Dermis blood vessel endothelial cell (primary cell): ENCODE measurements at regions not wholly inside any gene's neighbourhood (a gene's known extent, or its start where the extent isn't known, plus 50 kb on each side); places are given as distances from the start of the nearest gene placed in this dataset.

ENCODE experiments used
- DNase-seq: peaks from one replicate; pipeline ENCODE4 v3.0.0; 2010

DNA sequence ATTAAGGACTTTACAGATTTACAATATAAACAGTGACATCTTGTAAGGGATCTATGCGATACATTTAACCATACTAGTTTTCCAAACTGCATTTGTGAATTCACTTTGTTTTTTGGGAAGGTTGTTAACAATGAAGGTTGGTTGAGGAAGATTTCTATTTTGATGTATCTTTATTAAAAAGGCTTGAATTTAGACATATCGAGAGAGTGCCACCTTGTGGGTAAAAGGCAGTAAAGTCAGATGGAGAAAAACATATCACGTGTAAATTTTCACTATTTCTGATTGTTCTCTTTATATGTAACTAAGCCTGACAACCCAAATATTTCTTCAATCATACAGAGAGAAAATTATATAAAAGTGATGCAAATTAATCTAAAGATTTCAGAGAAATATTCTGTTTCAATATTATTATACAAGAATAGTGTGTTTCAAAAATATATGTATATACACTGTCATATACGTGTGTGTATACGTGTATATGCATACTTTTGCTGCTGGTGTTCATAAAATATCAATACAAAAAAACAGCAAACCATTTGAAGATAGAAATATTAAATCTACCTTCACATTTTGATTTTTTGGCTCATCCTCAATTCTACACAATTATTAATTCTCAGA, 988.6 kb downstream of the SORCS1 start:
- no peak for DNase-seq

DNA sequence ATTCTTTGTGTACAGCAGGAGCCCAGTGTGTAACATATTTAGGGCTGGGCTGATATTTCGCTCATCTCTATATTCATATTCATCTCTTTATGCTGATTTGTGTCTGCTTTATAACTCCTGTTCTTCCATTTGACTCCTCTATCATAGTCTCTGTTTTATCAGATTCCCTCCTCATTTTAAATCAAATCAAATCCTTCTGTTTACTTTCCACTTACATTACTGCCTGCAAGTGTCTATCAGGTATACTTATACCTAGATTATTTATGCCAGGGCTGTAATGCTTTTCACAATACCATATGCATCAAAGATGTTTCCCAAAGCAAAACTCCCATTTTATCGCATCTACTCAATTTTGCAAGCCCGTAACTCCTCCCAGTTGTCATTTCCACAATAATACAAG, 990.7 kb downstream of the SORCS1 start:
- no peak for DNase-seq

DNA sequence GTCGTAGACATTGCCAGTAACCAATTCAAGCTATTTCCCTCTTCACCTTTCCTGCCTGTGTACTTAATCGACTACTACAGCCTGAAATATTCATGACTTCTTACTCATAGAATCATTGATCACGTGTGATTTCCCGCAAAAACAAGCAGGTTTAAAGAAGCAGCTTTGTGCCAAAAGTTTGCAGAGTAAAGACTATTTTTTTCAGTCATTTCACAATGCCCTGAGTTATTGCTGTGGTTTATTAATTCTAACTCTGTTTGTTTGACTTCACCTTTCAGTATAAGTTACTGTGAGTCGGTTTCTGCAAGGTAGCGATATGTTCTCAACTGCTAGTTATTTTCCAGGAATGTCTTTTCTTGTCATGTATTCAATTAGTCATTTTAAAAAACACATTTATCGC, 995.3 kb downstream of the SORCS1 start:
- DNase-seq, result no peak

DNA sequence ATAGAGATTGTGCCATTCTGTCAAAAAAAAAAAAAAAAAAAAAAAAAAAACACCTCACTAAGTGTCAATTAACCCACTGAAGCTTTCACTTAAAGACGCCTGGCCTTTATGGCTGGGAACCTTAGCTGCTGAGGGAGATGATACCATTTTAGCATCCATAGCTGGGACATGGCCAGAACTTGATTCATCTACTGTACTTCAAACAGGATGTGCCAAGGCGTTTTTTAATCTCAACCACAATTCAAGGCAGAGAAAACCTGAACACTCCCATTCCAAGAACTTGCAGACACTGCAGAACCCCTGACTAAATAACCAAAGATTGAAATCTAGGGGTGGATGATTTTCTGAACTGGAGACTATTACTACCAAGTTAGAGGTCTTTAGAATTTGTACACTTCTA, 996.6 kb downstream of the SORCS1 start:
- DNase-seq, result no peak

DNA sequence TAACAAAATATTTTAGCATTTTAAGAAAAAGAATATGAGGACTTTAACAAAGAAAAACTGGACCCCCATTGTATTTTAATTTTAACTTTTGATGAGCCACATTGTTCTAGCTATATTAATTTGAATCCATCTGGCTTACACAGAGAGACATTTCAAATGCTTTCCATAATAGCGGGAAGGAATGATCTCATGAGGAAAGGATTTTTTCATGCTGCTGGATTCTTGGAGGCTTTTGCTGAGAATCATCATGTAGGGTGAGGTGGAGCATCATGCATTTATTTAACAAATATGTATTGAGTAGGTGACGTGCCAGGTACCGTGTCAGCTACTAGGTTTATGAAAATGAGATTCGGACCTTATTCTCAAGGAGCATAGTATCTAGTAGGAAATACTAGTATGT, 1006.3 kb downstream of the SORCS1 start:
- DNase-seq, result no peak

DNA sequence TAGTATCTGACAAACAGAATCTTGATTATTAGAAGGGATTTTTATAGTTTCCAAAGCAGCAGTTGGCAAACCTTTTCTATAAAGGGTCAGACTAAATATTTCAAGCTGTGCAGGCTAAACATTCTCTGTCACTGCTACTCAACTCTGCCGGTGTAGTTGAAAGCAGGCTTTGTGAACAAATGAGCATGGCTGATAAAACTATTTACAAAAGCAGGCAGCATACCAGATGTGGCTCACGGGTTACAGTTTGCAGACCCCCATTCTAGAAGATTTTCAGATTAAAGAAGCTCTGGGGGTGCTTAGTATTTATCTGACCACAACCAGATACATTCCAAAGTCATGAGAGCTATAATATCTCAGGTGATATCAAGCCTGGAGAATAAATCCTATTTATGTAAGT, 1017.5 kb downstream of the SORCS1 start:
- DNase-seq, result no peak

DNA sequence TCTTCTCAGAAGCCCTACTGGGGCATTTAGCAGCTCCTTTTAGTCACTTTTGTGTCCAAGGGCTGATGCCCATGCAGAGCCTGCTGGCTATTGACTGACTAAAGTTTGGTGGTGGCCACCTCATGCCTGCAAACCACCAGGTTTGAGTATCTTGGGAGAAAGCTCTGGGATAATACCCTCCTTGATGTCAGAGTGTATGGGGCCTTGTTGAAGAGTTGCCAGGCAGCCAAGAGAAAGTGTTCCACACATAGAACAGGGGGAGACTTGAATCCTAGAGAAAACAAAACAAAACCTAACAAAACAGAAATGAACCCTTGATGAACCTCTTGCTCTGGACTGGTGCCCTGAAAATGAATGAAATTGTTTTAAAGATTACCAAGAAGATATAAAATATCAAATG, 1024.6 kb downstream of the SORCS1 start:
- no peak for DNase-seq

DNA sequence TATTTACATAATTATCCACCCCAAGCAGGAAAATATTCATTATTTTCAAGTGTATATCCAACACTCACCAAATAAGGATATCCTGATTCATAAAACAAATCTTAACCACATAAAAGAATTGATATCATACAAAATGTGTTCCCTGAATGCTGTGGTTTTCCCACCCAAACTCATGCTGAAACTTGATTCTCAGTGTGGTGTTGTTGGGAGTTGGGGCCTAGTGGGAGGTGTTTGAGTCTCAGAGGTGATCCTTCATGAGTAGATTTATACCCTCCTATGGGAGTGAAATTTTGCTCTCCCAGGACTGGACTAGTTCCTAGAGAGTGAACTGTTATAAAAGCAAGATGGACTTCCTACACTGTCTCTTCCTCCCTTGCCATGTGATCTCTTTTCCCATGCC, 1028.3 kb downstream of the SORCS1 start:
- DNase-seq, result no peak

DNA sequence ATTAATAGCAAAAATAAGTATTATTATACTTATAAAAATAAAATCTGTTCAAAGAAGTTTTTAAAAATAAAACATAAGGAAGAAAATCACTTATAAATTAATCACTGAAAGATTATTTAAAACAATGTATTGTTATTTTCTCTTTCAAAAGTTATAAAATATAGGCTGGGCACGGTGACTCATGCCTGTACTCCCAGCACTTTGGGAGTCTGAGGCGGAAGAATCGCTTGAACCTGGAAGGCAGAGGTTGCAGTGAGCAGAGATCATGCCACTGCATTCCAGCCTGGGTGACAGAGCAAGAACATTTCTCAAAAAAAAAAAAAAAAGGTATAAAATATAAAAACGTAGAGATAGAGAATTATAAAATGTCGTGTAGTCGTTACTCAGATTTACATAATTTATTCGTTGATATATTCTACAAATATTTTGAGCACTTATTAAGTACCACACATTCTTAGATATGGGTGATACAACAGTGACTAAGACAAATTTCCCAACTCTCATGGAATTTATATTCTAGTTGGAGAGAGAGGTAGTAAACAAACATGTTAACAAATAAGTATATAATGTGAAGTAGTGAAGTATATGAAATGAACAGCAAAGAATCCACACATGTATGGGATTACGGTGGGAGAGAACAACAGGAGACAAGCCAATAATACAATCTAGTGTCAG, 1030.0 kb downstream of the SORCS1 start:
- DNase-seq, result no peak

DNA sequence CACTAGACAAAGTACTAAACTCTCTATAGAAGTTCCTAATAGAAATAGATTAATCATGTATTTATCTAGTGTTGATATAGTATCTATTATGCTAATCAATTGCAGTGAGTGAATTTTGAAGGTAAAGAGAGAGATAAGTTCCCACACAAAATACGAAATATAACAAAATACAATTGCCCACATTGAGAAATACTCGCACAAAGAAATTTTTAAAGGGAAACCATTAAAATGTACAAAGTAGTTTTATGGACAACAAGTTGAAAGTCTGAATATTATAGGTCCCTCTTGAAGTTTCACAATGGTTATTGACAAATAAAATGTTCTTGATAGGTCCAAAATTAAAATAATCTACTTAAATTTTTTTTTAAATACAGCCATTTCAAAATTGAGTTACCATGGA, 1031.1 kb downstream of the SORCS1 start:
- DNase-seq, result no peak

DNA sequence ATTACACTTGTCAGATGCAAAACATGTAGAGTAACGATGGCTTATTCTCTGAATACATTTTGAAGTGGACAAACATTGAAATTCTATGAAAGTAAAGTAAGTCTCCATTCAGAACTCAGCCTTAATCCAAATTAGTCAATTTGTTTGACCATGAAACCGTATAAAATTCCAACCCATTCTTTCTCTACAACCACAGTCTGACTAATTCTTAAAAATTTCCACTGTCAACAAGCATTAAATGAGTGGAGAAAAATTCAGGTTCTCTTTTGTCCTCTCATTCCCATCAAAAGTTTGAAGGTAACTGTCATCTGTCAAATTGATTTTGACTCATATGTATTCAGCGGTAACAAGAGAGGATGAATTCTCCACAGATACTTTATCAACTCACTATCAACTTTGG, 1031.5 kb downstream of the SORCS1 start:
- DNase-seq, result no peak

DNA sequence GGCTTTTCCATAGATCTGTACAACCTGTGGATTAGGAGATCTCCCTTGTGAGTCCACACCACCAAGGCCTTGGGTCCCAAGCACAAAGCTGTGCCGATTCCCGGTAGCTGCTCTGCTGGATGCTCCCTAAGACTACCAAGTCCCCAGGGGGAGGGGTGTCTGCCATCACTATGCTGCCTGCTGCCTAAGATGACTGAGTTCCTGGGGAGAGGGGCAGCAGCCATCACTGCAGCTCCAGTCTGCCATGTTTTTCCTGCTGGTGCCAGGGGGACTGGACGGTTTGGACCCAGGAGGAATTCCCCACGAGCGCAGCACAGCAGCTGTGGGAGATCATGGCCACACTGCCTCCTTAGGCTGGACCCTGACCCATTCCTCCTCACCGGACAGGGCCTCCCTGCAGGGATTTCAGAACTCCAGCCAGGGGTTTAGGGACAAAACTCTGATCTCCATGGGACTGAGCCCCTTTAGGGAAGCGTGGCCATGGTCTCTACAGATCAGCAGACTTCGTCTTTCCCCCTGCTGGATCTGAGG, 1049.8 kb downstream of the SORCS1 start:
- no peak for DNase-seq

DNA sequence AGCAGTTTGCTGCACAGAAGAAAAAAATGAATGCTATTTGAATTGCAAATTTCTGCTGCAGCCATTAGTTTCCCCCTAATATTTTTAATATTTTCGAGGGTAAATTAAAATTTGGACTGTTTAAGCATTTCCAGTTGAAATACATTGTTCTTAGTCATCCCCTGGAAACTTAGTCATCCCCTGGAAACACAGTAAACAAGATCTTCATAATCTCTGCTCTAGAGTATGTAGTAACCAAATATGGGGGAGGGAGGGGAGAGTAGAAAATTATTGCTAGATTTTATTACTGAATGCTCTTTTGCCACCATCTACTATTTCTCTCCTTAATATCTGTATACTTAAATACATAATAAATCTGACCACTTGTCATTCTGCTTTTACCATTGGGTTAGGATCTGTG, 1053.3 kb downstream of the SORCS1 start:
- DNase-seq, result no peak

DNA sequence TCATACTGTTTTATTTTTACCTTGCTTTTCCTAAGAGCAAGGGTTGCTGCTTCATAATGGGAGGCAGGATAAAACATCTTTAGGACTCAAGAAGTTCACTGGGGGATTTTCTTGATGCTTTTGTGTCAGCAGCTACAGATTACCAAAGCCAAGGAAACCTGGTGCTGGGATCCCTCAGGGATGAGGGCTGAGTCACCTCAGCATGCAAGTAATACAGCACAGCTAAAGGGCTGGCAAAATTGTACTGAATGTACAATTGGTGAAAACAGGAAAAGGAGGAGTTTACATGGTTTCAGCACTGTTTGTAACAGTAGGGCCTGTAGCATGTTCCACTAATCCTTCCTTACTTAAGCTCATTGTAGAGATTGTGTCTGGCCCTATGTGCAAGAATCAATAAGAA, 1056.8 kb downstream of the SORCS1 start:
- no peak for DNase-seq

DNA sequence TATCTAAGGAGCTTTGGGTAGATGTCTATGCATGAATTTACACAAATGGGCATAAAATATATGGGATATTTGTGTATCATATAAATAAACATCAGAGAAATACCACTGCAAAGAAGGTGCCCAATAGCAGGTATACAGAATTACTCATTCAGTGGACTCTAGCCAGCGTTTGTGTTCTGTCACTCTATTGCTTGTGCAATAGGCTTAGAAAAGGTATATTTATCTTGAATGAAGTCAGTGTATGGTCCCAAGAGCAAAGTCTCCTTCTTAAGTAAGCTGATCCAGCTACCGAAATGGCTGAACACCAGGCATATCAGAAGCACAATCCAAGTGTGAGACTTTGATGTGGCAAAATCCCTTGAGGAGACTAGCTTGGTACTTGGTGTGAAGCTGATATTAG, 1058.4 kb downstream of the SORCS1 start:
- no peak for DNase-seq

DNA sequence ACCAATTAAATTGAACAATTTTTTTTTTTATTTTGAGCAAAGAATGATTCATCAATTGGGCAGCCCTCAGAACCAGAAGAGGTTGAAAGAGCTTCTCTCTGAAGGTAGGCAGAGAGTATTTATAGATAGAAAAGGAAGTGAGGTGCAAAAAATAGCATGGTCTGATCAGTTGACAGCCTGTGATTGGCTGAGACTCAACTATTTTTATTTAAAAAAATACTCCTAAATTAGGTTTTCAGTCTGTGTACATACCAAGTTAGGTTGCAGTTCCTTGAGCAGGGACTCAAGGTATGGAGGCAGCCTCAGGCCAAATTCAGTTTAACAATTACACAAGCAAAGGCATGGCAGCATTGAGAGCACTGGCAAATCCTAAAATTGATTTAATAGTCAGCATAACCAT, 1074.7 kb downstream of the SORCS1 start:
- no peak for DNase-seq

DNA sequence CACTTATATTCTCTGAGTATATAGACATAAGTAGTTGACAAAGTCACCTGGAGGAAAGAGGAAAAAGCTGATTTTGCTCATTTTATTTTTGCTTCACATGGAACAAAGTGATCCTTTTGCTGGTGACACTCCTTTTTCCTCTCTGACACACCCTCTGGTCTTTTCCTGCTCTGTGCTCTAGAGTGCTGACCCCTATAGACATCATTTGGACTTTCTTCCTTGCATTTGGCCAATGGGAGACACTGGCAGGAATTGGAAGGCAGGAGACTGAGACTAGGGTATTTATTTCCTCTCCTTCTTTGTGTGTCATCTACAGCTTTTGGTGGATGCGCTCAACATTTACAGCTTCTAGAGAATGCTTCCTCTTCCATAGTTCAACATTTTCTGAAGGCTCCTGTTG, 1078.1 kb downstream of the SORCS1 start:
- no peak for DNase-seq

DNA sequence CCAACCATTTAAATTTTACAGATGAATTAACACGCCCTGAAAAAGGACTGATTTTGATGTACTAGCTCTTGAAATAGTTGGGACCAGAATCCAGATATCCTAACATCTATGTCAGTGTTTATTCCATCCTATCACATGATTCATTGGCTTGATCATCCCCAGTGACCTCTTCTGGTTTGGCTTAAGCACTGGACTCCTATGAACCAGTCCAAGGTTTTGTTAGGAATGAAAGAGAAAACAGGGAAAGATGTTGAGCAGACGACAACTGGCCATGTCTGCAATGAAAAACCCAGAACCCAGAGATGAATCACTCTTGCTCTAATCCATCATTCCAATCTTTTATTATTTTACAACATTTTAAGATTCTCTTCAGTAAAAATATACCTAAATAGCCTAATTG, 1080.9 kb downstream of the SORCS1 start:
- no peak for DNase-seq

DNA sequence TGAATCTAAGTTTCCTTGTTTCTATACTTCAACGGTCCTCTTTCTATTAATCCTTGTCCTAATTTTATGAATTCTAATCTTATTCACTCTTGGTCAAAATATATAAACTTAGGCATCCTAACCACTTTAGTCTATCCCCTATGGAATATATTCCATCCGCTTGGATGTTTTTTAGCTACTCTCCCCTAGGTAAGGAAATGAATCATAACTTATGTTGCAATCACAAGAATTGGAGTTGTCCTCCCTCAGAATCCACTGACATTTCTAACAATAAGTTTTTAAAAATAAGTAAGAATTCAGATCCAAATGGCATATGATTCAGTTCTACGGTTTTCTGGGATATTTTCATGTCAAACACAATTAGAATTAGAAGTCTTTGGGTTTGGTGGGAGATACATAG, 1081.6 kb downstream of the SORCS1 start:
- DNase-seq, result no peak

DNA sequence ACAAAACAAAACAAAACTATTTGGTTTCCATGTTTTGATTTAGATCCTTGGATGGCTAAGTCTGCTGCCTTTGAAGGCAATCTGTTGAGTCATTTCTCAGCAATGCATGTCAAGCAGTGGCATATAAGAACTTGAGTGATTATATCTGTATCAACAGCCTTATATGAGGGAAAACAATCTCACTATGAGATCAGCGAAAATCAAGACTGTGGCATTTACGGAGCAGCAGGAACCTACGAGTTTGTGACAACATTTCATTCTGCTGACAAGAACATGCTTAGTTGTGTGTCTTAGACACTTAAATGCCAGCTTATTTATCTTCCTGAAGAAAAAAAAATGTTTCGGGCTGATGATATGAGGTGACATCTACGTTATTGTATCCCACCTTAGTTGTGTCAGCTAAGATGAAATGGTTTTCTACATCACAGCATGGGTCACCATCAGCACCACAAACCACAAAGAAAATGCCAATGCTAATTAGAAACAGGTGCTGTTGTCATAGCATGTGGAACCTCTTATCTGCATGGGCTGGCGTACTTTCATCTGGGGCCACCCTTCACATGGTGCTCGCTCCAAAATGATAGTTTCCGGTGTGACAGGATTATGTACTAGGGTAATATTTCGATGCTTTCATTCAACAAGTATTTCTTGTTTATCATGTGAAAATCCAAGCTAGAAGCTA, 1085.5 kb downstream of the SORCS1 start:
- DNase-seq, result no peak

DNA sequence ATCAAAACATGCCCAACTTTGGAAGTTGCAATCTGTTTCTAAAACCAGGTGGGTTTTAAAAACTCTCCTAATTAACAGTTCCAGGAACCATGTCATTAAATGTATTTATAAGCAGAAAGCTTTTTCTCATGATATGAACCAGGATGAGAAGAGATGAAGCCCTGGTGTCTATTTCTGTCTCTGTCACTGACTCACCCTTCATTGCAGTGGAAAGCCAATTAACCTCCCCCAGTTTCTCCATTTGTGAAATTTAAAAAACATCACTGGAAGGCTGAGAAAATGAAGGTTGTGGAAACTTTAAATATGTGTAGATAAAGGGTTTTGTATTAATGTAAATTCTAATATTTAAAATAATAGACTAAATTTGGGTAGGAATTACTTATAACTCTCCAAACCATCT, 1088.0 kb downstream of the SORCS1 start:
- no peak for DNase-seq

DNA sequence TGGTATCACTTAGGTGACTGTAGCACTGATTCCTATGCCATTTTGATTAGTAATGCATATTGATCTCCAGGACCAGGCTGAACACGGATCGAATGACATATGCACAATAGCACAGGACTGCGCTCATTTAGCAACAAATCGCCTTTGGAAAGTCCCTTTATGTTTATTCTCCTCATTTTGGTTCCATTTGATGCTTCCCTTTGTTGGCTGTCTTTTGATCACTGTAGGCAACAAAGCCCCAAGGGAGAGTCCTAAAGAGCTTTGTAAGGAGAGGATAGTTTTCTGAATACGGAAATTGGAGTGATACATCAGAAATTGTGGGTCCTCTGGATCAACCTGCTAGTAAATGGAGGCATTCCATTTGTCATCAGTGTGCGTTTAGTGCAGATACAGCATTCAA, 1111.4 kb downstream of the SORCS1 start:
- DNase-seq, result no peak

DNA sequence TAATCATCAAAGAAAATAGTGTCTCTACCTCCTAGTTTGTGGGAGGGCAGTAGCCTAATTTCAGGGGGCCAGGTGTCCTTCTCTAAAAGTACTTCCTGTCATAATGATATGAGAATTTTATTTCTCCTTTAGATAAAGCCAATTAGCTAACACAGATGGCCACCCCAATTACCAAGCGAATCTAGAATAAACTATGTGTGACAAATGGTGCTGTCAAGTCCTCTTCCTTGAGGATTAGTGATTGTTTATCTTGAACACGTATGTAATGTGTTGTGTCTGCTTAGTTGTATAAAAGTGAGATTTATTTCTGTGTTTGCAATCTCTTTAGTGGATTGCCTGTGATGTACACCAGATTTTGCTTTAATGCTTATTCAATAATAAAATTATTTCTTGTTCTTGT, 1120.0 kb downstream of the SORCS1 start:
- DNase-seq, result no peak

DNA sequence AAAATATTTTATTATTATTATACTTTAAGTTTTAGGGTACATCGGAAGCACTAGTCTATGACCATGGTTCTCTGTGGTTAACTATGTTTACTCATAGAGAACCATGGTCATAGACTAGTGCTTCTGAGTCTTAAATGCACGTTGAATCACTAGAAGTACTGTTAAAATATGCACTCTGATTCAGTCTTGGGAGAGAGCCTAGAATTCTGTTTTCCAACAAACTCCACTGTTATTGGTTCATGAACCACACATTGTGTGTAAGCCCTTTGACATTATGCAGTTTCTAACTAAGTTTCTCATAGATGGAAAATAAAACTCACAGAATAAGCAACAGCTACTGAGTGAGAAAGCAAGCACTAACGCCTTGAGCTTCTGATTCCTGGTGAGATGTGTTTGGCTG, 1120.6 kb downstream of the SORCS1 start:
- DNase-seq, result no peak
